Peyer's patch (tissue), 4 donors: ENCODE measurements at regions not wholly inside any gene's neighbourhood (a gene's known extent, or its start where the extent isn't known, plus 50 kb on each side); places are given as distances from the start of the nearest gene placed in this dataset.

ENCODE experiments used
- DNase-seq, 3 donors: peaks; one replicate each; pipeline ENCODE4 v3.0.0-alpha.2; 2017 to 2019
- H3K27ac ChIP-seq, 4 donors: fragments of 200-600 bp; sonication (generic); one replicate each; pipeline ENCODE4 v1.5.1; 2016 to 2019
- H3K27me3 ChIP-seq, 2 donors: fragments of 200-600 bp; sonication (generic); one replicate each; pipeline ENCODE4 v1.5.1; 2019
- H3K36me3 ChIP-seq, 3 donors: fragments of 200-600 bp; sonication (generic); one replicate each; pipeline ENCODE4 v1.5.1; 2016 to 2019
- H3K4me1 ChIP-seq, 4 donors: fragments of 200-600 bp; sonication (generic); one replicate each; pipeline ENCODE4 v1.5.1; 2016 to 2019
- H3K4me3 ChIP-seq, 4 donors: fragments of 200-600 bp; sonication (generic); 1 replicate in 3 of 4; 2 replicates in 1 of 4; pipeline ENCODE4 v1.5.1; 2016 to 2019; ENCODE audit warnings: mild to moderate bottlenecking in 1 of 4
- H3K9me3 ChIP-seq, 4 donors: fragments of 200-600 bp; sonication (generic); one replicate each; pipeline ENCODE4 v1.5.1; 2016 to 2019; ENCODE audit warnings: mild to moderate bottlenecking in 1 of 4
- POLR2A ChIP-seq, 2 donors: fragments of 450-650 bp; IDR thresholded peaks; one replicate each; pipeline ENCODE4 v1.5.1; 2017; ENCODE audit warnings: antibody characterized with exemption in 2 of 2, mild to moderate bottlenecking in 2 of 2, moderate library complexity in 2 of 2
- TF ChIP-seq, protein P1 (sequence below), 6 experiments: fragments of 450-650 bp in 4 of 6; fragments of 200-600 bp in 2 of 6; sonication (generic) in 1 of 6; IDR thresholded peaks; one replicate each; pipeline ENCODE4 v1.5.1; 2017 to 2019; ENCODE audit warnings: antibody characterized with exemption in 6 of 6, mild to moderate bottlenecking in 3 of 6, moderate library complexity in 1 of 6

DNA sequence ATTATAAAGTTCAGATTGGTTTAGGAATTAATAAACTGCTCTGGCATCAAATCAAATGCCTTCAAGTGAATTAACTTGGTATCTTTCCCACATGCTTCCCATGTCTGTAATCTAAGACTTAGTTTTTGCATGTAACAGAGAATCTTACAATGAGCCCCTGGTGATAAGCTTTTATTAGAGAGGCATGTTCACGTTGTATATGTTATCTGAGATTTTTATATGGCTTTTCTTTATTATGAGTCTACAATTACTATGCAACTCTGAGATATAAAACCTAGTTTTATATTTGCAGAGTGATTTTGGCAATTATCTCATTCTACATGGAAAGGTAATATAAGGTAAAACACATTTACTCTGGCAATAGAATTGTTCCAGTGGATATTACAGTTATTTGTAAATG, 1578.4 kb upstream of the IGFBP7 start:
- Histone ChIP-seq H3K27me3 (no peaks in the 10 kb centered on the region), H3K4me1 (no peaks in the 10 kb centered on the region), H3K27ac (no peak overlapping the region), H3K36me3 (no peaks in the 10 kb centered on the region), H3K9me3 (no peaks in the 10 kb centered on the region), H3K4me3 (no peak overlapping the region)
- no peak for DNase-seq
- no peak for TF ChIP-seq POLR2A (IDR thresholded peaks at IDR 0.05)
- TF ChIP-seq, protein P1, sequence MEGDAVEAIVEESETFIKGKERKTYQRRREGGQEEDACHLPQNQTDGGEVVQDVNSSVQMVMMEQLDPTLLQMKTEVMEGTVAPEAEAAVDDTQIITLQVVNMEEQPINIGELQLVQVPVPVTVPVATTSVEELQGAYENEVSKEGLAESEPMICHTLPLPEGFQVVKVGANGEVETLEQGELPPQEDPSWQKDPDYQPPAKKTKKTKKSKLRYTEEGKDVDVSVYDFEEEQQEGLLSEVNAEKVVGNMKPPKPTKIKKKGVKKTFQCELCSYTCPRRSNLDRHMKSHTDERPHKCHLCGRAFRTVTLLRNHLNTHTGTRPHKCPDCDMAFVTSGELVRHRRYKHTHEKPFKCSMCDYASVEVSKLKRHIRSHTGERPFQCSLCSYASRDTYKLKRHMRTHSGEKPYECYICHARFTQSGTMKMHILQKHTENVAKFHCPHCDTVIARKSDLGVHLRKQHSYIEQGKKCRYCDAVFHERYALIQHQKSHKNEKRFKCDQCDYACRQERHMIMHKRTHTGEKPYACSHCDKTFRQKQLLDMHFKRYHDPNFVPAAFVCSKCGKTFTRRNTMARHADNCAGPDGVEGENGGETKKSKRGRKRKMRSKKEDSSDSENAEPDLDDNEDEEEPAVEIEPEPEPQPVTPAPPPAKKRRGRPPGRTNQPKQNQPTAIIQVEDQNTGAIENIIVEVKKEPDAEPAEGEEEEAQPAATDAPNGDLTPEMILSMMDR (IDR thresholded peaks at IDR 0.05), result no peak

DNA sequence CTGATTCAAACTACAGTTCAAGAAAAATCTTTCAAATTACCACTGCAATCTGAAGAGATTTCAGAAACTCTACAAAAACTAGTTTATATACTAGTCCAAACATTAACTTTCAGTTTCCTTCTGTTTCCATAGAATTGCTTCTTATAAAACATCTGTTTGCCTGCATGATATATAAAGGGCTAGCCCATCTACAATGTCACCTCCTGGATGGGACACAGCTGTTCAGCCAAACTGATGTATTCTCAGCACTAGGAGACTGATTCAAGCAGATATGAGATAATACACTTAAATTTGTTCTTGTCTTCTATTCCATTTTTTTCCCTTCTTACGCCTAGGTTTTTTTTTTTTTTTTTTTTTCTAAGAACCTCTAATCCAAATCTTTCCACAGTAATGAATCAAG, 1569.7 kb upstream of the IGFBP7 start:
- TF ChIP-seq POLR2A (IDR thresholded peaks at IDR 0.05), result no peak
- TF ChIP-seq, protein P1 (IDR thresholded peaks at IDR 0.05), result no peak
- no peaks in the 10 kb centered on the region for H3K4me1 ChIP-seq
- no peak overlapping the region for H3K4me3 ChIP-seq
- H3K9me3 ChIP-seq, result no peaks in the 10 kb centered on the region
- no peaks in the 10 kb centered on the region for H3K27me3 ChIP-seq
- H3K27ac ChIP-seq, result no peak overlapping the region
- no peak for DNase-seq
- no peaks in the 10 kb centered on the region for H3K36me3 ChIP-seq

DNA sequence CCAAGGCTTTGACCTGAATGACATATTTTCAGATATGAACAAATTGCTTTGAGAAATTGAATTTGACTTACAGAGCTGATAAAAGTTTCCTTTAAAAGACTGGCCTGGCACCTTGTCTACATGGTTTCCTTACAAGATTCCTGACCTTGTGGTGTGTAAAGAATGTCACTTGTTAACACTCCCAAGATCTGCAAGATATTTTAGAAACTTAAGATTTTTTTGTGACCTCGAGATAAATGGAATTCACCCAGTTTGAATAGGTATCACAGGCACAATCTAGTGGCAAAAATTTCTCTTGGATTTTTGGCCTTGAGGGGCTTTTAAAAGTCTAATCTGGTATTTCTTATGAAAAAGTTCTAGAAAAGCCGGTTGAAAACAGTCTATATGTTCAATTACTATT, 1568.9 kb upstream of the IGFBP7 start:
- H3K36me3 ChIP-seq, result no peaks in the 10 kb centered on the region
- TF ChIP-seq, protein P1 (IDR thresholded peaks at IDR 0.05), result no peak
- TF ChIP-seq POLR2A (IDR thresholded peaks at IDR 0.05), result no peak
- H3K4me3 ChIP-seq, result no peak overlapping the region
- no peaks in the 10 kb centered on the region for H3K27me3 ChIP-seq
- H3K4me1 ChIP-seq, result no peaks in the 10 kb centered on the region
- DNase-seq, result no peak
- H3K9me3 ChIP-seq, result no peaks in the 10 kb centered on the region
- H3K27ac ChIP-seq, result no peak overlapping the region

DNA sequence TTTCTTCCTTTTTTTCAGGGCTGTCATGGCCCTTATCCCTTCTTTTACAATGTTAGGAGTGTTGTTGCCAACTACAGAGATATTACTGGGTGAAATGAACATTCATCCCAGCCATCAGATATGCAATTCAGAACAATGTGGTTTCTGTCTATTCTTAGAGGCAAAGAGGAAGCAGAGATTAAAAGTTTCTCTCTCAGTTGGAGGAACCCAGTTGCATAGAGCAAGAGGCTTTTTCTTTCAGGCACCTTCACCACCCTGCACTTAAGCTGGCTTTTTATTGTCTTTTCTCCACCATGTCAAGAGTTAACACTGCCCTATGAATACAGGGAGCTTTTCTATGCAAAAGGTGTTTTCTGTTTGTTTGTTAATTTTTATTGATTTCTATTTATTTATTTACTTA, 1559.6 kb upstream of the IGFBP7 start:
- H3K27ac ChIP-seq, result no peak overlapping the region
- H3K27me3 ChIP-seq, result no peaks in the 10 kb centered on the region
- H3K4me1 ChIP-seq, result no peaks in the 10 kb centered on the region
- DNase-seq, result no peak
- no peak overlapping the region for H3K4me3 ChIP-seq
- H3K9me3 ChIP-seq, result no peaks in the 10 kb centered on the region
- TF ChIP-seq, protein P1 (IDR thresholded peaks at IDR 0.05), result no peak
- TF ChIP-seq POLR2A (IDR thresholded peaks at IDR 0.05), result no peak
- H3K36me3 ChIP-seq, result no peaks in the 10 kb centered on the region

DNA sequence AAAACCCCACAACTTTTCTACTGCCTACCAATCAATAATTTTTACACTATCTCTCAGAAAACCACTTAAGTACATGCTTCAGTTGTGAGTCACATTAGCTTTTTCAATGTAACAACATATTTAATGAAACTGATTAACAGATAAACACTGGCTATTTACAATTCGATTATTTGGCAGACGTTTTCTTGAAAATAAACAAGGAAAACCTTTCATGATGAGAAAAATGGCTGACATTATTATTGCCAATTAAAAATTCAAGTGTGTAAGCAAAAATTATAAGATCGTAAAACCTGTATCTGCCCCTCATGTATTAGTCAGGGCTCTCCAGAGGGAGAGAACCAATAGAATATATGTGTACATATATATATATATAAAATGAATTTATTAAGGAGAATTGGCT, 1555.5 kb upstream of the IGFBP7 start:
- H3K27me3 ChIP-seq, result no peaks in the 10 kb centered on the region
- no peaks in the 10 kb centered on the region for H3K4me1 ChIP-seq
- H3K36me3 ChIP-seq, result no peaks in the 10 kb centered on the region

More for the DNA sequence above, 1555.5 kb upstream of the IGFBP7 start:
- no peak for DNase-seq
- TF ChIP-seq, protein P1 (IDR thresholded peaks at IDR 0.05), result no peak
- no peak for TF ChIP-seq POLR2A (IDR thresholded peaks at IDR 0.05)
- H3K4me3 ChIP-seq, result no peak overlapping the region
- no peak overlapping the region for H3K27ac ChIP-seq
- no peaks in the 10 kb centered on the region for H3K9me3 ChIP-seq
